PC-3 (cell line): ENCODE measurements at regions not wholly inside any gene's neighbourhood (a gene's known extent, or its start where the extent isn't known, plus 50 kb on each side); places are given as distances from the start of the nearest gene placed in this dataset.

Source experiments
- EZH2 ChIP-seq: fragments of 300-600 bp; sonication (generic); IDR thresholded peaks from one replicate; pipeline ENCODE4 v1.6.1; 2017; ENCODE audit warnings: antibody characterized with exemption, mild to moderate bottlenecking, low read length; ENCODE audit not compliant: unreplicated experiment
- EZH2phosphoT487 ChIP-seq: fragments of 300-600 bp; sonication (generic); IDR thresholded peaks from 2 replicates; pipeline ENCODE4 v1.6.1; 2018; ENCODE audit warnings: mild to moderate bottlenecking, antibody characterized with exemption, low read length, borderline replicate concordance
- TF ChIP-seq, protein P1 (sequence below): fragments of 300-600 bp; sonication (generic); conservative IDR thresholded peaks from 2 replicates; pipeline ENCODE4 v1.5.1; 2017; ENCODE audit warnings: antibody characterized with exemption, low read depth, mild to moderate bottlenecking, low read length

GRCh38 chr3:124658270-124658669, 72.0 kb upstream of the UMPS start:
- TF ChIP-seq, protein P1, sequence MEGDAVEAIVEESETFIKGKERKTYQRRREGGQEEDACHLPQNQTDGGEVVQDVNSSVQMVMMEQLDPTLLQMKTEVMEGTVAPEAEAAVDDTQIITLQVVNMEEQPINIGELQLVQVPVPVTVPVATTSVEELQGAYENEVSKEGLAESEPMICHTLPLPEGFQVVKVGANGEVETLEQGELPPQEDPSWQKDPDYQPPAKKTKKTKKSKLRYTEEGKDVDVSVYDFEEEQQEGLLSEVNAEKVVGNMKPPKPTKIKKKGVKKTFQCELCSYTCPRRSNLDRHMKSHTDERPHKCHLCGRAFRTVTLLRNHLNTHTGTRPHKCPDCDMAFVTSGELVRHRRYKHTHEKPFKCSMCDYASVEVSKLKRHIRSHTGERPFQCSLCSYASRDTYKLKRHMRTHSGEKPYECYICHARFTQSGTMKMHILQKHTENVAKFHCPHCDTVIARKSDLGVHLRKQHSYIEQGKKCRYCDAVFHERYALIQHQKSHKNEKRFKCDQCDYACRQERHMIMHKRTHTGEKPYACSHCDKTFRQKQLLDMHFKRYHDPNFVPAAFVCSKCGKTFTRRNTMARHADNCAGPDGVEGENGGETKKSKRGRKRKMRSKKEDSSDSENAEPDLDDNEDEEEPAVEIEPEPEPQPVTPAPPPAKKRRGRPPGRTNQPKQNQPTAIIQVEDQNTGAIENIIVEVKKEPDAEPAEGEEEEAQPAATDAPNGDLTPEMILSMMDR = no peak
- TF ChIP-seq EZH2 = no peak
- TF ChIP-seq EZH2phosphoT487 = no peak
